ENCODE measurements at regions not wholly inside any gene's neighbourhood (a gene's known extent, or its start where the extent isn't known, plus 50 kb on each side); places are given as distances from the start of the nearest gene placed in this dataset.

DNA sequence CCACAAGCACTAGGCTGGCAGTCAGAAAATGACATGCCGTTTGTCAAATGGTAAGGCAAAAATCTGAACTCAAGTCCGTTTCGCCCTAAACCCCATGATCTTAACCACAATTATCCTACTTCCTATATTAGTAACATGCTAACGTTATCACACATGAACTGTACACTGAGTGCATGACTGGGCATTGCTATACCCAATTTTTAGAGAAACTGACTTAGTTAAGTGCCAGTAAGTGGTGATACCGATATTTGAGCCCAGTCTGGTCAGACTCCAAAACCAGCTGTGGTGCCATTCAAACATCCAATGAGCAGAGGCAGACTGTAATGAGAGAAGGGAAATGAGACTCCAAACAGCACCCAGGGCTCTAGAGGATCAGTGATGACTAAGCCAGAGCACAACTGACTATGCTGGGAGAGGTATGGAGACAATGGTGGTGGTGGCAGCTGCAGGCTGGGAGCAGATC, 311.7 kb upstream of the PKDCC start:
- TF ChIP-seq CBX8 (IDR thresholded peaks at IDR 0.05) (no peak), RFX5 (IDR thresholded peaks at IDR 0.05) (no peak), PHF8 (IDR thresholded peaks at IDR 0.05; ENCODE audit: borderline replicate concordance, low read depth) (no peak), FOXS1 (CRISPR knock-in tag; IDR thresholded peaks at IDR 0.05) (no peak), POLR2A (IDR thresholded peaks at IDR 0.05; ENCODE audit: low read length) (no peak), JUNB (IDR thresholded peaks at IDR 0.05) (no peak), MAFK (IDR thresholded peaks at IDR 0.05; ENCODE audit: partially characterized antibody) (no peak), CEBPB (IDR thresholded peaks at IDR 0.05) (no peak), KDM5A (IDR thresholded peaks at IDR 0.05) (no peak)
- TF ChIP-seq, protein P1, sequence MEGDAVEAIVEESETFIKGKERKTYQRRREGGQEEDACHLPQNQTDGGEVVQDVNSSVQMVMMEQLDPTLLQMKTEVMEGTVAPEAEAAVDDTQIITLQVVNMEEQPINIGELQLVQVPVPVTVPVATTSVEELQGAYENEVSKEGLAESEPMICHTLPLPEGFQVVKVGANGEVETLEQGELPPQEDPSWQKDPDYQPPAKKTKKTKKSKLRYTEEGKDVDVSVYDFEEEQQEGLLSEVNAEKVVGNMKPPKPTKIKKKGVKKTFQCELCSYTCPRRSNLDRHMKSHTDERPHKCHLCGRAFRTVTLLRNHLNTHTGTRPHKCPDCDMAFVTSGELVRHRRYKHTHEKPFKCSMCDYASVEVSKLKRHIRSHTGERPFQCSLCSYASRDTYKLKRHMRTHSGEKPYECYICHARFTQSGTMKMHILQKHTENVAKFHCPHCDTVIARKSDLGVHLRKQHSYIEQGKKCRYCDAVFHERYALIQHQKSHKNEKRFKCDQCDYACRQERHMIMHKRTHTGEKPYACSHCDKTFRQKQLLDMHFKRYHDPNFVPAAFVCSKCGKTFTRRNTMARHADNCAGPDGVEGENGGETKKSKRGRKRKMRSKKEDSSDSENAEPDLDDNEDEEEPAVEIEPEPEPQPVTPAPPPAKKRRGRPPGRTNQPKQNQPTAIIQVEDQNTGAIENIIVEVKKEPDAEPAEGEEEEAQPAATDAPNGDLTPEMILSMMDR (IDR thresholded peaks at IDR 0.05): no peak
- TF ChIP-seq, protein P2, sequence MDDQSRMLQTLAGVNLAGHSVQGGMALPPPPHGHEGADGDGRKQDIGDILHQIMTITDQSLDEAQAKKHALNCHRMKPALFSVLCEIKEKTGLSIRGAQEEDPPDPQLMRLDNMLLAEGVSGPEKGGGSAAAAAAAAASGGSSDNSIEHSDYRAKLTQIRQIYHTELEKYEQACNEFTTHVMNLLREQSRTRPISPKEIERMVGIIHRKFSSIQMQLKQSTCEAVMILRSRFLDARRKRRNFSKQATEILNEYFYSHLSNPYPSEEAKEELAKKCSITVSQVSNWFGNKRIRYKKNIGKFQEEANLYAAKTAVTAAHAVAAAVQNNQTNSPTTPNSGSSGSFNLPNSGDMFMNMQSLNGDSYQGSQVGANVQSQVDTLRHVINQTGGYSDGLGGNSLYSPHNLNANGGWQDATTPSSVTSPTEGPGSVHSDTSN (IDR thresholded peaks at IDR 0.05): no peak
- TF ChIP-seq, protein P3, sequence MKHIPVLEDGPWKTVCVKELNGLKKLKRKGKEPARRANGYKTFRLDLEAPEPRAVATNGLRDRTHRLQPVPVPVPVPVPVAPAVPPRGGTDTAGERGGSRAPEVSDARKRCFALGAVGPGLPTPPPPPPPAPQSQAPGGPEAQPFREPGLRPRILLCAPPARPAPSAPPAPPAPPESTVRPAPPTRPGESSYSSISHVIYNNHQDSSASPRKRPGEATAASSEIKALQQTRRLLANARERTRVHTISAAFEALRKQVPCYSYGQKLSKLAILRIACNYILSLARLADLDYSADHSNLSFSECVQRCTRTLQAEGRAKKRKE (CRISPR knock-in tag; IDR thresholded peaks at IDR 0.05; ENCODE audit: low read depth): no peak
- Histone ChIP-seq H3K4me2 (no peak overlapping the region), H3K9me3 (no peaks in the 10 kb centered on the region), H3K4me3 (no peak overlapping the region), H3K27ac (no peak overlapping the region), H3K4me1 (no peaks in the 10 kb centered on the region)
- ChIA-PET POLR2A (no interaction called here), CTCF (no interaction called here)
- peak in 1 of 2 experiments; percentile 38; a peak in 1 of 6 replicates for ATAC-seq
- no peak for DNase-seq (ENCODE audit: low read depth in 1 of 2, low spot score in 1 of 2)
- WGBS (ENCODE audit: missing lambda C conversion rate): 70% methylated on average over 5 of the region's 5 CpGs
- FAIRE-seq: no peak

DNA sequence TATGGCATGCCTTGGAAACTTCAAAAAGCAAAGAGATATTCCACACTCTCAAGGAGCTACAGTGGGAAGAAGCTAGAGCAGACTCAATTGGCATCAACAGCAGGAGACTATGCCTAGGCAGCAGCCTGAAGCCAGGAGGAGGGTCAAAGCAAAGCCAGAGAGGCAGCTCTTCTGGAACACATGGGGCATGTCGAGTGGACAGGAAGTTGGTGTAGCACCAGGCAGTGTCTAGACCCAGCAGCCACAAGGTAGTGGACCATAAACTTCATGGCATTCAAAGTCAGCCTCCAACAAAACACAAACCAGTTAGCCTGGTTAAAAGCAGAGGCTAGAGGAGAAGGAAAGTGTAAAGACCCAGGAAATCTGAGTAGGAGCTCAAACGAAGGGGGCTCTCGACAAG, 311.2 kb upstream of the PKDCC start:
- 5% methylated on average over 3 of the region's 3 CpGs for WGBS (ENCODE audit: missing lambda C conversion rate)
- ChIA-PET POLR2A (no interaction called here), CTCF (no interaction called here)
- H3K4me2 ChIP-seq: no peak overlapping the region
- no peak for FAIRE-seq
- no peak for DNase-seq (ENCODE audit: low read depth in 1 of 2, low spot score in 1 of 2)
- TF ChIP-seq, protein P4, sequence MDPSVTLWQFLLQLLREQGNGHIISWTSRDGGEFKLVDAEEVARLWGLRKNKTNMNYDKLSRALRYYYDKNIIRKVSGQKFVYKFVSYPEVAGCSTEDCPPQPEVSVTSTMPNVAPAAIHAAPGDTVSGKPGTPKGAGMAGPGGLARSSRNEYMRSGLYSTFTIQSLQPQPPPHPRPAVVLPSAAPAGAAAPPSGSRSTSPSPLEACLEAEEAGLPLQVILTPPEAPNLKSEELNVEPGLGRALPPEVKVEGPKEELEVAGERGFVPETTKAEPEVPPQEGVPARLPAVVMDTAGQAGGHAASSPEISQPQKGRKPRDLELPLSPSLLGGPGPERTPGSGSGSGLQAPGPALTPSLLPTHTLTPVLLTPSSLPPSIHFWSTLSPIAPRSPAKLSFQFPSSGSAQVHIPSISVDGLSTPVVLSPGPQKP (IDR thresholded peaks at IDR 0.05; ENCODE audit: low read depth, low read length): no peak
- no peak for TF ChIP-seq EP300 (IDR thresholded peaks at IDR 0.05)
- TF ChIP-seq FOSL2 (IDR thresholded peaks at IDR 0.05): no peak
- TF ChIP-seq FOSL2 (CRISPR knock-in tag; IDR thresholded peaks at IDR 0.05): no peak
- TF ChIP-seq BHLHE40 (IDR thresholded peaks at IDR 0.05; ENCODE audit: low read depth, low read length): no peak
- no peak for TF ChIP-seq HDAC2 (IDR thresholded peaks at IDR 0.05)
- no peak for TF ChIP-seq ZC3H11A (IDR thresholded peaks at IDR 0.05)
- TF ChIP-seq ZSCAN20 (CRISPR knock-in tag; IDR thresholded peaks at IDR 0.05): no peak
- TF ChIP-seq, protein P5, sequence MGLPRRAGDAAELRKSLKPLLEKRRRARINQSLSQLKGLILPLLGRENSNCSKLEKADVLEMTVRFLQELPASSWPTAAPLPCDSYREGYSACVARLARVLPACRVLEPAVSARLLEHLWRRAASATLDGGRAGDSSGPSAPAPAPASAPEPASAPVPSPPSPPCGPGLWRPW (IDR thresholded peaks at IDR 0.05): no peak
- TF ChIP-seq KDM5A (IDR thresholded peaks at IDR 0.05): no peak
- no peak overlapping the region for H3K27ac ChIP-seq
- H3K4me1 ChIP-seq: no peaks in the 10 kb centered on the region
- no peak; a peak in 1 of 6 replicates for ATAC-seq
- H3K4me3 ChIP-seq: no peak overlapping the region
- H3K9me3 ChIP-seq: no peaks in the 10 kb centered on the region

DNA sequence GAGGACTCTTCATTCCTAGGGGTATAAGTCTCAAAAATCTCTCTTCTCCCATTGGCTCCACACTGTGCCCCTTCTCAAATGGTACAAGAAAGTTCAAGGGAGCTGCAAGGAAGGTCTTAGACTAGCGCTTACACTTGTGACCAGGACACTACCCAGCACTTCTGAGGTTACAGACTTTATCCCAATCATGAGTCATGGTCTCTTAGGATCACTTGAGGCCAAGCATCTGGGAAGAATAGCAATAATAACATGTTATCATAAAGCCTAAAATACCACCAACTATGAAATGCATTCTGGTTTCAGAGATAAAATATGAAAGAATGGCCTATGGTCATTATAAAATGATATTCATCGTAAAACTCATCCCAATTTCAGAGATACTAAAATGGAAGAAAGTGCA, 309.9 kb upstream of the PKDCC start:
- no peak for TF ChIP-seq RARB (CRISPR knock-in tag; IDR thresholded peaks at IDR 0.05)
- Histone ChIP-seq H3K27ac (no peak overlapping the region), H3K4me1 (no peaks in the 10 kb centered on the region), H3K4me3 (no peak overlapping the region), H3K4me2 (no peak overlapping the region), H3K9me3 (no peaks in the 10 kb centered on the region)
- no peak for ATAC-seq
- ChIA-PET POLR2A (no interaction called here), CTCF (no interaction called here)
- 41% methylated on average over 2 of the region's 2 CpGs for WGBS (ENCODE audit: missing lambda C conversion rate)
- FAIRE-seq: no peak
- no peak for DNase-seq (ENCODE audit: low read depth in 1 of 2, low spot score in 1 of 2)

Measured in A549 (cell line).